GM23338 (cell line): ENCODE measurements at regions not wholly inside any gene's neighbourhood (a gene's known extent, or its start where the extent isn't known, plus 50 kb on each side); places are given as distances from the start of the nearest gene placed in this dataset.

ENCODE experiments used
- CREB1 ChIP-seq: fragments of 250-450 bp; sonication (Bioruptor Pico); IDR thresholded peaks from 2 replicates; pipeline ENCODE4 v1.5.0; 2020; ENCODE audit warnings: low read depth, mild to moderate bottlenecking, moderate library complexity
- EZH2 ChIP-seq: fragments of 200-600 bp; sonication (generic); IDR thresholded peaks from one replicate; pipeline ENCODE4 v1.8.0; 2017; ENCODE audit warnings: antibody characterized with exemption, mild to moderate bottlenecking, low read depth; ENCODE audit not compliant: unreplicated experiment
- NANOG ChIP-seq: IDR thresholded peaks from 2 replicates; pipeline ENCODE4 v1.6.1; 2016; ENCODE audit warnings: antibody characterized with exemption, borderline replicate concordance
- POLR2AphosphoS5 ChIP-seq: IDR thresholded peaks from 2 replicates; pipeline ENCODE4 v1.6.1; 2016; ENCODE audit warnings: antibody characterized with exemption, low read depth
- TF ChIP-seq, protein P1 (sequence below), 2 experiments: fragments of 200-600 bp in 1 of 2; sonication (generic) in 1 of 2; conservative IDR thresholded peaks; 2 replicates each; pipeline versions ENCODE4 v1.5.1 to v1.6.1; 2016 to 2017; ENCODE audit warnings: antibody characterized with exemption in 2 of 2, low read depth in 2 of 2, mild to moderate bottlenecking in 2 of 2, moderate library complexity in 1 of 2
- TF ChIP-seq, protein P2 (sequence below): IDR thresholded peaks from one replicate; pipeline ENCODE4 v1.6.1; 2018; ENCODE audit warnings: antibody characterized with exemption; ENCODE audit not compliant: unreplicated experiment

DNA sequence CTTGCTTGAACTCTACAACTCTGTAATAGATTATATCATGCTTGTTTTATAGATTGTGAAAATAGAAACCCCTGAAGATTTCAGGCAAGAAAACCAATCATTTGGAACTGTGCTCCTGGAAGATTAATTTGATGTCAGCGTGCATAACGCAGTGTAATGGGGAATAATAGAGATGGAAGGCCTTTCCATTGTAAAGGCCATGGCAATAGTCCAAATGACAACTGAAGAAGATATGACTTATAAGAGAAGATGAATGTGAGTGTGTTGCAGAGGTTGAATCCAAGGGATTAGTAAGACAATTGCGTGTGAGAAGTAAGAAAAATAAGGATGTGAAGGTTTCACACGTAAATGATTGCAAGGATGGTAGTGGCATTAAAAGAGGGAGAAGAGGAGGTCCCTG, 285.0 kb downstream of the DUSP10 start:
- TF ChIP-seq, protein P1, sequence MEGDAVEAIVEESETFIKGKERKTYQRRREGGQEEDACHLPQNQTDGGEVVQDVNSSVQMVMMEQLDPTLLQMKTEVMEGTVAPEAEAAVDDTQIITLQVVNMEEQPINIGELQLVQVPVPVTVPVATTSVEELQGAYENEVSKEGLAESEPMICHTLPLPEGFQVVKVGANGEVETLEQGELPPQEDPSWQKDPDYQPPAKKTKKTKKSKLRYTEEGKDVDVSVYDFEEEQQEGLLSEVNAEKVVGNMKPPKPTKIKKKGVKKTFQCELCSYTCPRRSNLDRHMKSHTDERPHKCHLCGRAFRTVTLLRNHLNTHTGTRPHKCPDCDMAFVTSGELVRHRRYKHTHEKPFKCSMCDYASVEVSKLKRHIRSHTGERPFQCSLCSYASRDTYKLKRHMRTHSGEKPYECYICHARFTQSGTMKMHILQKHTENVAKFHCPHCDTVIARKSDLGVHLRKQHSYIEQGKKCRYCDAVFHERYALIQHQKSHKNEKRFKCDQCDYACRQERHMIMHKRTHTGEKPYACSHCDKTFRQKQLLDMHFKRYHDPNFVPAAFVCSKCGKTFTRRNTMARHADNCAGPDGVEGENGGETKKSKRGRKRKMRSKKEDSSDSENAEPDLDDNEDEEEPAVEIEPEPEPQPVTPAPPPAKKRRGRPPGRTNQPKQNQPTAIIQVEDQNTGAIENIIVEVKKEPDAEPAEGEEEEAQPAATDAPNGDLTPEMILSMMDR (conservative IDR thresholded peaks at IDR 0.05; ENCODE audit: low read depth in 2 of 2), result no peak
- TF ChIP-seq, protein P2, sequence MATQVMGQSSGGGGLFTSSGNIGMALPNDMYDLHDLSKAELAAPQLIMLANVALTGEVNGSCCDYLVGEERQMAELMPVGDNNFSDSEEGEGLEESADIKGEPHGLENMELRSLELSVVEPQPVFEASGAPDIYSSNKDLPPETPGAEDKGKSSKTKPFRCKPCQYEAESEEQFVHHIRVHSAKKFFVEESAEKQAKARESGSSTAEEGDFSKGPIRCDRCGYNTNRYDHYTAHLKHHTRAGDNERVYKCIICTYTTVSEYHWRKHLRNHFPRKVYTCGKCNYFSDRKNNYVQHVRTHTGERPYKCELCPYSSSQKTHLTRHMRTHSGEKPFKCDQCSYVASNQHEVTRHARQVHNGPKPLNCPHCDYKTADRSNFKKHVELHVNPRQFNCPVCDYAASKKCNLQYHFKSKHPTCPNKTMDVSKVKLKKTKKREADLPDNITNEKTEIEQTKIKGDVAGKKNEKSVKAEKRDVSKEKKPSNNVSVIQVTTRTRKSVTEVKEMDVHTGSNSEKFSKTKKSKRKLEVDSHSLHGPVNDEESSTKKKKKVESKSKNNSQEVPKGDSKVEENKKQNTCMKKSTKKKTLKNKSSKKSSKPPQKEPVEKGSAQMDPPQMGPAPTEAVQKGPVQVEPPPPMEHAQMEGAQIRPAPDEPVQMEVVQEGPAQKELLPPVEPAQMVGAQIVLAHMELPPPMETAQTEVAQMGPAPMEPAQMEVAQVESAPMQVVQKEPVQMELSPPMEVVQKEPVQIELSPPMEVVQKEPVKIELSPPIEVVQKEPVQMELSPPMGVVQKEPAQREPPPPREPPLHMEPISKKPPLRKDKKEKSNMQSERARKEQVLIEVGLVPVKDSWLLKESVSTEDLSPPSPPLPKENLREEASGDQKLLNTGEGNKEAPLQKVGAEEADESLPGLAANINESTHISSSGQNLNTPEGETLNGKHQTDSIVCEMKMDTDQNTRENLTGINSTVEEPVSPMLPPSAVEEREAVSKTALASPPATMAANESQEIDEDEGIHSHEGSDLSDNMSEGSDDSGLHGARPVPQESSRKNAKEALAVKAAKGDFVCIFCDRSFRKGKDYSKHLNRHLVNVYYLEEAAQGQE, result no peak
- TF ChIP-seq EZH2 (no peak), CREB1 (CRISPR knock-in tag) (no peak), POLR2AphosphoS5 (no peak), NANOG (no peak)
